CD4-positive, alpha-beta T cell treated with Interleukin-10 for 1 hour (primary cell): ENCODE measurements at regions not wholly inside any gene's neighbourhood (a gene's known extent, or its start where the extent isn't known, plus 50 kb on each side); places are given as distances from the start of the nearest gene placed in this dataset.

ENCODE experiments used
- DNase-seq: peaks from one replicate; pipeline ENCODE4 v3.0.0-alpha.2; 2020

DNA sequence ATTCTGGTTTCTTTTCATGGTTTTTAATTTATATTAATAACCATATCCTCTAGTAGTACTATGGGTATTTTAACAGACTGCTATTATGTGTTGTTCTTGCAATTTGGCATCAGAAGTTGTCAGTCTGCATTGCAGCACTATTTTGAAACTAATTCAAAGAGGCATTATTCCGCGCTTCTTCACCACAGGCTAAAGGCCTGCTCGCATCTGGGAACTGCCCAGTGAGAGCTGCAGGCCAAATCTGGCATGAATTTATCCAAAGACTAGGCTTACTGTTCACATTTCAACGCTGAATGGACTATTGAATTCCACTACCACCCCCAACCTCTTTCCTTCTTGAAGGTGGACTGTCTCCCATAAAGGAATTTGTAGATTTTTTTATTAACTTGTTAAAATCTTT, 310.4 kb upstream of the NR2F2 start:
- no peak for DNase-seq

GRCh38 chr15:96020797-96021196, 309.7 kb upstream of the NR2F2 start:
- no peak for DNase-seq

GRCh38 chr15:96023081-96023480, 307.4 kb upstream of the NR2F2 start:
- DNase-seq: no peak

GRCh38 chr15:96027501-96027900, 303.0 kb upstream of the NR2F2 start:
- no peak for DNase-seq

DNA sequence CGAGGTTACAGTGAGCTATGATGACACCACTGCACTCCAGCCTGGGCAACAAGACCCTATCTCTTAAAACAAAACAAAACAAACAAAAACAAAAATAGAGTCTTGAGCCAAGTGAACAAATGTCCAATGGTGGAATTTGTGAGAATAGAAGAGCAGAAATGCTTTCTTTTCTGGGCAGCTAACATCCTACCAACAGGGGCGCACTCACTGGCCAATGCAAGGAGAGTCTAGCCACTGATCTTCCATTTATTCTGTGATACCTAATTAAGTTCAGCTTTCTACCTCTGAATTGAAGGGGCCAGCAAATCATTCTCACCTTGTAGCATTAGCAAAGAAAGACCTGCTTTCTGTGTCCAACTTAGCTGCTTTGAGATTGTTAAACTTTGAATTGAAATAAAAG, 301.9 kb upstream of the NR2F2 start:
- no peak for DNase-seq

- DNase-seq: no peak
These were observed 301.3 kb upstream of the NR2F2 start for GRCh38 chr15:96029172-96029571.

DNA sequence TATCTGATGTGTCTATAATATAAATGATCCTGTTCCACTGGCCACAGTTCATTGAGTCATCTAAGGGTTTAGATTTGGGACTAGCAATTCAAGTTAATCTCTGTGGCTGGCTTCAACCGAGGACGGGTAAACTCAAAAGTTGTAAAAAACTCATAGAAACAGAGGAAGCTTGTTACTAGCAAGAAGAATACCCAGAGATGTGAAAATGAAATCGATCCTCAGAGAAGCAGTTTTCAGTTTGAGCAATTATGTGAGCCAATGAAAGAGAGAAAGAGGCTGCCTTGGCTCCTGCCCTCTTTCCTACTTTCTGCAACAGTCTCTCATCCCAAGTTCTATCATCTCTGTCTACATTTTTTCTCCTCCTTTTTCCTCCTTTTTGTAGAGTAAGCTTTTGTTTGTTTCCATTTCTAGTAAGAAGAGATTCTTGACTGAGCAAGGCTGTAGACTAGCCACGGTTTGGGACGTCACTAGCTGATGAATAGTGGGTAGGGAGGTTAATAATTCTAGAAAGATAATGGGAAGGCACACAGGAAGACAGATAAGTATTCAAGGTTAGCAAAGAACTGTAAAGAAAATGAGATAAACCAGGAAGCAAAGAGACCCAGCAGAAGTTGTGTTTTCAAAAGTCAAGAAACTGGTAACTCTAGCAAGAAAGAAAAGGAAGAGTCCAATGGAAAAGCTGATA, 298.9 kb upstream of the NR2F2 start:
- no peak for DNase-seq

GRCh38 chr15:96035091-96035490, 295.4 kb upstream of the NR2F2 start:
- no peak for DNase-seq

- DNase-seq: no peak
These were observed 294.9 kb upstream of the NR2F2 start for GRCh38 chr15:96035635-96036034.

DNA sequence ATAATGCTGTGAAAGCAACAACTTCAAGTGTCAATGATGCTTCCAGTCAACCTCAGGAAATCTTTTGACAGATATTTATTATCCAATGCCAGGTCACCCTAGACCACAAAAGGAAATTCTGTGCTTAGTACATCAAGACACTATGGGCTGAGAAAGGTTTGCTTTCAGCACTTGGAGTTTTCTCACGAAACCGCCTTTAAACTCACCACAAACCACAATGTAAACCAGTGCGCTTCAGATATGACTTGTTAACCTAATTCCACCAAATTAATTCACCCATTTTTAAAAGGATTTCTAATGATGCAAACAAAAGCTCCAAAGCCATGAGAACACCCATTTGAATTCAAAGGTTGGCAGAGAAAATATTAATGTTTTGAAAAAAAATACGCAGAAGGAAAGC, 292.9 kb upstream of the NR2F2 start:
- no peak for DNase-seq

DNA sequence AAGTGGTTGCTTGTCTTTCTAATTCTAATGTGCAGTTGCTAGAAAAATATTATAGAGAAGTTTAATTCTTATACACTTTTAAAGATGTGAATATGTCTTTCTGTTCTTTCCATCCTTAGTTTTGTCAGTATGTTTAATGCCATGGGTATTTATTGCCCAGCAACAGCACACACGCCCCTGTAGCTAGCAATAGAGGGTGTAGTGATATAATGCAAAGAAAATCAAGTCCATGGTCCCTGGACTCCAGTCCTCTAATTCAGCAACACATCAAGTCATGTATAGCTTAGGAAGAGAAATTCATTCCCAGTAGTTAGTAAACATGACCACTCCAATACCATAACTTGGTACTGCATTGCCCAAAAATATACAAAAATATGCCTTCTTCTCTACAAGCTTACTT, 292.4 kb upstream of the NR2F2 start:
- DNase-seq: no peak

GRCh38 chr15:96038650-96039049, 291.9 kb upstream of the NR2F2 start:
- DNase-seq: no peak

- no peak for DNase-seq
These were observed 288.3 kb upstream of the NR2F2 start for GRCh38 chr15:96041982-96042733.

- no peak for DNase-seq
These were observed 287.7 kb upstream of the NR2F2 start for GRCh38 chr15:96042734-96043224.

- no peak for DNase-seq
These were observed 286.8 kb upstream of the NR2F2 start for GRCh38 chr15:96043591-96044171.

DNA sequence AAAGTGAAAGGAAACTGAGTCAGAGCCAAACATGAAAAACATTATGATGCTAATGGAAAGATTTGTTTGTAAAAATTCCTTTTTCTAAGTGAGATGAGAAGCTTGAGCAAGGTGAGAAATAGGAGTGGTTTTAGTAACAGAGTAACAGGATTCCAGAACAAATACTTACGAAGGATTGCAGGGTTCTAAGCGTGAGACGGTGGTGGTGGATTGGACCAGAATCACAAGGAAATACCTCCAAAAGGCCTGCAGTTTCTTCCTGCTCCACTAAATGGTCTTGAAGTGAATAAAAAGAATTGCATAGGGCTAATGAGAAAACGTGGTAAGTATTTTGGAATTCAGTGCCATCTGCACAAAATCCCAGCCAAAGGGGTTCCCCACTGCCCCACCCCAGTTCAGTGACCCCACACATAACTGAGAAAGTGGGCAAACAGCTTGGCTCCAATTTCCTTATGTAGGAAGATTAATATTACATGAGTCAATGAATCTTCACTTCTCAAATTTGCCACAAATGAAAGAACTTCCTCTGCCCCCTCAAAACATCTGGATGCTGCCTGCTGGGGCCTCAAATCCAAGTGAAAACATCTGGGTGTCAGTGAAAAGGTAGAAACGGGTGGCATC, 283.8 kb upstream of the NR2F2 start:
- DNase-seq: no peak

DNA sequence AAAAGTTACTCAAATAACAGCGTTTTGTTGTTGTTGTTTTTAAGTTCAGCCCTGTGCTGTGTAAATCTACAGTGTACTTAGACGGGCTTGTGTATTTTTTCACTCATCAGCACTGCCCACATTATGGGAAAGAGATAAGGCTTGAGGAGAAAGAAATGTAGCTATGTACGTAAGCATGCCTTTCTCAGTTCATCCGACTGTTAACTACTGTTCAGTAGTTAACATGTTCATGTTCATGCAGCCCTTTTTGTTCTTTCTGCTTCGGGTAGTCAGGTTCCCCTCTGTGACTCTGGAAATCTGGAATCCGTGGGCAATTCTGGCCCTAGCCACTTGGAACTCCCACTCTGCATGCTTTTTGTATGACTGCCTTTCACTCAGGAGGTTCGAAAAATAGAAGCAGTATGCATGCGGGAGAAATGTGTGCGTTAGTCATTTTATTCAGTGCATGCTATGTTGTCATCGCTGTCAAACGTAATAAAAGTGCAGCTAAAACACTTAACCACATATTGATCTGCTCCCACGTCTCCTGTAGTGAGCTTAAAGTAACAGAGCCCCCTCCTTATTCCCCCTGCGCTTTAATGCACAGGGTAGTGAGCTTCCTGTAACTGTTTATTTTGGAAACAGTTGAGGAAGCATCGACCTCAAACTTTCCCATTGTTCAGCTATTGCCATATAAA, 283.1 kb upstream of the NR2F2 start:
- DNase-seq: no peak

DNA sequence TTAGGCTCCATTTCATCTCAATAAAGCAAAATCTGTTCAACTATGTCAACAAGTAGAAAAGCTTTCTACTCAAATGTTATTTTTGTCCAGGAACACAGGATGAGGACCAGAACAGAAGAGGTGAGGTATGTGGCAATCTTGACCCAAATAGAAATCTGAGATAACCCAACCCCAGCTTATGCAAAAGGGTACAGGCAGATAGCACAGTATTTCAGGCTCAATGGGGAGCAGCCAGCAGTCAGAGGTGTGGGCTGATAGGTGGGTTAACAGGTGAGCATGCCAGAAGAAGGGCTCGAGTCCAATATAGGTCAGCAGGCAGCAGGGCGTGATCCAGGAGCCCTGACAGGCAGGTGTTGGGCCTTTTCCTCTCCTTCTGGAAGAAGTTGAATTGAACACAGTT, 281.2 kb upstream of the NR2F2 start:
- no peak for DNase-seq

GRCh38 chr15:96049766-96050165, 280.7 kb upstream of the NR2F2 start:
- DNase-seq: no peak

- DNase-seq: no peak
These were observed 278.9 kb upstream of the NR2F2 start for GRCh38 chr15:96051598-96051997.

GRCh38 chr15:96052154-96052553, 278.3 kb upstream of the NR2F2 start:
- no peak for DNase-seq

DNA sequence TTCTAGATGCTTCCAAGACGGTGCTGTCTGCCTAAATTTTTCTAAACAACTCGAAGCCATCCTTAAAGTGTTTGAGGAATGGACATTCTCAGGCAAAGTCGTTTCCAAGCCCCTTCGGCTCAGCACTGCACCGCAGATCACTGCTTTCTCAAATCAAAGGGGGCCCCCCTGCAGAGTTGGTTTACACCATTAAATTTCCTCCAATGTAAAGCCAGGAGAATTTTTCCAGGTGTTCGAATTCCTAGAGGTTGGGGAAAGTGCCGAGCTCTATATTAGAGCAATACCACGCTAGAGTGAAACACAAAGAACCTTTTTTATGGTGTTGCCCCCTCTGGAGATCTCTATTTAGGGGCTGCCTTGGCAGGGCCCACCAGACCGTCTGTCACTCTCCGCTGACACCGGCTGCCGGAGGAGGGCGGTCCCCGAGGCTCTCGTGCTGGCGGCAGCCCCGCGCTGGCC, 277.9 kb upstream of the NR2F2 start:
- DNase-seq: no peak
